ENCODE measurements at regions not wholly inside any gene's neighbourhood (a gene's known extent, or its start where the extent isn't known, plus 50 kb on each side); places are given as distances from the start of the nearest gene placed in this dataset.

- Histone ChIP-seq H3K9ac (ENCODE audit: low read length) (no peak overlapping the region), H3K4me3 (ENCODE audit: low read length) (no peak overlapping the region), H4K20me1 (ENCODE audit: insufficient read depth) (no peaks in the 10 kb centered on the region), H3K9me3 (ENCODE audit: low read length) (no peaks in the 10 kb centered on the region), H3K27ac (ENCODE audit: low read length) (no peak overlapping the region), H3K79me2 (replicated peaks; ENCODE audit: insufficient read depth, low read length) (no peaks in the 10 kb centered on the region), H3K36me3 (ENCODE audit: insufficient read depth, low read length) (no peaks in the 10 kb centered on the region), H3K27me3 (ENCODE audit: insufficient read depth, low read depth, low read length) (no peaks in the 10 kb centered on the region), H3K4me2 (ENCODE audit: low read length) (no peak overlapping the region), H3K9me2 (ENCODE audit: insufficient read depth, low read length) (no peaks in the 10 kb centered on the region), H2AFZ (ENCODE audit: low read depth, low read length) (no peak overlapping the region), H3F3A (ENCODE audit: insufficient read depth, low read length, poor library complexity, severe bottlenecking) (no peaks in the 10 kb centered on the region)
- TF ChIP-seq TAF1 (IDR thresholded peaks at IDR 0.05; ENCODE audit: low read depth) (no peak), REST (IDR thresholded peaks at IDR 0.05; ENCODE audit: borderline replicate concordance) (no peak), EP300 (conservative IDR thresholded peaks at IDR 0.05; ENCODE audit: poor library complexity, severe bottlenecking) (no peak), EZH2 (IDR thresholded peaks at IDR 0.05; ENCODE audit: borderline replicate concordance, insufficient read depth, low read length, poor library complexity, severe bottlenecking) (no peak), POLR2AphosphoS5 (IDR thresholded peaks at IDR 0.05) (no peak), MXI1 (conservative IDR thresholded peaks at IDR 0.05; ENCODE audit: poor library complexity, severe bottlenecking) (no peak), SMC3 (conservative IDR thresholded peaks at IDR 0.05; ENCODE audit: poor library complexity) (no peak), RAD21 (conservative IDR thresholded peaks at IDR 0.05) (no peak), CTCF (IDR thresholded peaks at IDR 0.05; ENCODE audit: poor library complexity, severe bottlenecking) (no peak)
Observed at GRCh38 chr14:104280085-104280901, 141.9 kb downstream of the KIF26A start.

GRCh38 chr14:104280902-104281767 lies 142.7 kb downstream of the KIF26A start:
- H3K4me2 ChIP-seq (ENCODE audit: low read length) = no peak overlapping the region
- TF ChIP-seq MXI1 (conservative IDR thresholded peaks at IDR 0.05; ENCODE audit: poor library complexity, severe bottlenecking) (no peak), CTCF (IDR thresholded peaks at IDR 0.05; ENCODE audit: poor library complexity, severe bottlenecking) (no peak), EZH2 (IDR thresholded peaks at IDR 0.05; ENCODE audit: borderline replicate concordance, insufficient read depth, low read length, poor library complexity, severe bottlenecking) (no peak), REST (IDR thresholded peaks at IDR 0.05; ENCODE audit: borderline replicate concordance) (no peak), EP300 (conservative IDR thresholded peaks at IDR 0.05; ENCODE audit: poor library complexity, severe bottlenecking) (no peak), SMC3 (conservative IDR thresholded peaks at IDR 0.05; ENCODE audit: poor library complexity) (no peak), POLR2AphosphoS5 (IDR thresholded peaks at IDR 0.05) (no peak), RAD21 (conservative IDR thresholded peaks at IDR 0.05) (no peak), TAF1 (IDR thresholded peaks at IDR 0.05; ENCODE audit: low read depth) (no peak)
- H3K4me3 ChIP-seq (ENCODE audit: low read length) = no peak overlapping the region
- H3K27ac ChIP-seq (ENCODE audit: low read length) = no peak overlapping the region
- H4K20me1 ChIP-seq (ENCODE audit: insufficient read depth) = no peaks in the 10 kb centered on the region
- H3K36me3 ChIP-seq (ENCODE audit: insufficient read depth, low read length) = no peaks in the 10 kb centered on the region
- no peaks in the 10 kb centered on the region for H3K9me2 ChIP-seq (ENCODE audit: insufficient read depth, low read length)
- no peaks in the 10 kb centered on the region for H3F3A ChIP-seq (ENCODE audit: insufficient read depth, low read length, poor library complexity, severe bottlenecking)
- H3K27me3 ChIP-seq (ENCODE audit: insufficient read depth, low read depth, low read length) = no peaks in the 10 kb centered on the region
- H3K79me2 ChIP-seq (replicated peaks; ENCODE audit: insufficient read depth, low read length) = no peaks in the 10 kb centered on the region
- no peaks in the 10 kb centered on the region for H3K9me3 ChIP-seq (ENCODE audit: low read length)
- H3K9ac ChIP-seq (ENCODE audit: low read length) = no peak overlapping the region
- no peak overlapping the region for H2AFZ ChIP-seq (ENCODE audit: low read depth, low read length)
